Immature natural killer cell (primary cell): ENCODE measurements at regions not wholly inside any gene's neighbourhood (a gene's known extent, or its start where the extent isn't known, plus 50 kb on each side); places are given as distances from the start of the nearest gene placed in this dataset.
A peak's percentile ranks its signal among the peaks of the same experiment; 100 is the strongest.

Experiments
- DNase-seq, 3 donors: peaks; one replicate each; pipeline ENCODE4 v3.0.0; 2022; ENCODE audit warnings: mixed read lengths in 1 of 3
- H3K27ac Mint-ChIP-seq, 6 donors: one replicate each; pipeline ENCODE4 v1.8.0; 2020; ENCODE audit warnings: mixed read lengths in 6 of 6, mild to moderate bottlenecking in 5 of 6, inconsistent platforms in 4 of 6, moderate library complexity in 3 of 6
- H3K27me3 Mint-ChIP-seq, 3 donors: one replicate each; pipeline ENCODE4 v1.8.0; 2020 to 2021; ENCODE audit warnings: low read depth in 3 of 3, mild to moderate bottlenecking in 3 of 3, mixed read lengths in 3 of 3, moderate library complexity in 3 of 3, inconsistent platforms in 1 of 3
- H3K36me3 Mint-ChIP-seq, 3 donors: one replicate each; pipeline ENCODE4 v1.8.0; 2020; ENCODE audit warnings: mixed read lengths in 3 of 3, inconsistent platforms in 2 of 3, mild to moderate bottlenecking in 2 of 3
- H3K4me1 Mint-ChIP-seq, 2 donors: one replicate each; pipeline ENCODE4 v1.8.0; 2020; ENCODE audit warnings: inconsistent platforms in 2 of 2, mild to moderate bottlenecking in 2 of 2, mixed read lengths in 2 of 2, moderate library complexity in 1 of 2
- H3K4me3 Mint-ChIP-seq, 5 donors: one replicate each; pipeline ENCODE4 v1.8.0; 2020; ENCODE audit warnings: mild to moderate bottlenecking in 5 of 5, mixed read lengths in 5 of 5, inconsistent platforms in 3 of 5, moderate library complexity in 3 of 5
- H3K9me3 Mint-ChIP-seq, 6 donors: one replicate each; pipeline ENCODE4 v1.8.0; 2020; ENCODE audit warnings: mild to moderate bottlenecking in 6 of 6, mixed read lengths in 6 of 6, inconsistent platforms in 4 of 6, moderate library complexity in 3 of 6

- H3K4me3 Mint-ChIP-seq, result no peak overlapping the region
- DNase-seq, result no peak
- no peaks in the 10 kb centered on the region for H3K4me1 Mint-ChIP-seq
- no peaks in the 10 kb centered on the region for H3K9me3 Mint-ChIP-seq
- no peak overlapping the region for H3K27ac Mint-ChIP-seq
- peaks cover 3 to 20% (median 9%) of the 10 kb centered on the region in 3 donors for H3K27me3 Mint-ChIP-seq
- no peaks in the 10 kb centered on the region for H3K36me3 Mint-ChIP-seq
Measured at GRCh38 chr11:10358696-10359095, 53.8 kb downstream of the ADM start.

DNA sequence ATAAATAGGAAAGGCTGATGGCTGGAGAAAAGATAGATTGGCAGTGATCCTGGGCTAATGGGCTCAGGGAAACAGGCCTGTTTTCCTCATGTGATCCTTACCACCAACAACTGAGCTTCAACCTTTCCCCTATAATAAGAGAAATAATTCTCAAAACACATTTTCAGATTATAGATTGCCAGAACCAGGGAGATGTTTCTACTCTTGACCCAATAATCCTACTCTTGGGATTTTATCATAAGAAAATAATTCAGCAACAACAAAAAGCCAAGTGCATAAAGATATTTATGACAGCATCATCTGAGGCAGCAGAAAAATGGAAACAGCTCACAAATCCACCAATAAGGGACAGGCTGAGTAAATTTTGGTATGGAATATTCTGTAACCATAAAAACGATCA lies 54.3 kb downstream of the ADM start:
- no peaks in the 10 kb centered on the region for H3K9me3 Mint-ChIP-seq
- H3K36me3 Mint-ChIP-seq, result no peaks in the 10 kb centered on the region
- H3K27me3 Mint-ChIP-seq, result peaks cover 3 to 20% (median 9%) of the 10 kb centered on the region in 3 donors
- H3K27ac Mint-ChIP-seq, result no peak overlapping the region
- no peaks in the 10 kb centered on the region for H3K4me1 Mint-ChIP-seq
- no peak overlapping the region for H3K4me3 Mint-ChIP-seq
- no peak for DNase-seq

DNA sequence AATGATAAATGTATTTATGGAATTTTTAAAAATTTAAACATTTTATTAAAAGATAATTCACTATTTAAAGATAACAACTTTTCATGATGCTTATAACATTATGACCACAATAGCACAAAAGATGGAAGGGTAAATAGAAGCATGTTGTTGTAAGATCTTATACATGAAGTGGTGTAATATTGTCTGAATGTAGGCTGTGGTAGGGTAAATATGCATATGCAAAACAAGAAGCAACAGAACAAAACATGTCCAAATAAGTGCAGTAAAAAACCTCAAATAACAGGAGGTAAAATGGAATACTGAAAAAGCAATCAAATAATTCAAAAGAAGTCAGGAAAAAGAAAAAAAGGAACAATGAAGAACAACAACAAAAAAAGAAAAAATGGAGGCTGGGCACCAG lies 56.0 kb downstream of the ADM start:
- peaks cover 3 to 20% (median 6%) of the 10 kb centered on the region in 3 donors for H3K27me3 Mint-ChIP-seq
- DNase-seq, result no peak
- H3K4me3 Mint-ChIP-seq, result no peak overlapping the region
- H3K36me3 Mint-ChIP-seq, result no peaks in the 10 kb centered on the region
- no peak overlapping the region for H3K27ac Mint-ChIP-seq
- no peaks in the 10 kb centered on the region for H3K9me3 Mint-ChIP-seq
- no peaks in the 10 kb centered on the region for H3K4me1 Mint-ChIP-seq

DNA sequence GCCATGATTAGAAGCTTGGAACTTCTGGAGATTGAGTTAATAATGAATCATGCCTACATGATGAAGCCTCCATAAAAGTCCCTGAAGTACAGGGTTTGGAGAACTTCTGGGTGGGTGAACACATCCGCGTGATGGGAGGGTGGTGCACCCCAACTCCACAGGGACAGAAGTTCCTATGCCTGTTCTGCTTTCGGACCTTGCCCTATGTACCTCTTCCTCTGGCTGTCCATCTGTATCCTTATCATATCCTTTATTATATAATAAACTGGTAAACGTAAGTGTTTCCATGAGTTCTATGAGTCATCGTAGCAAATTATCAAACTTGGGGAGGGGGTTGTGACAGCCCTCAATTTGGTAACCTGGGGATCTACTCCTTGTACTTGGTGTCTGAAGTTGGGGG lies 60.2 kb downstream of the ADM start:
- DNase-seq, result no peak
- Mint-ChIP-seq H3K4me1 (peaks cover 3 to 9% of the 10 kb centered on the region in 2 donors), H3K36me3 (no peaks in the 10 kb centered on the region), H3K27ac (no peak overlapping the region), H3K9me3 (no peaks in the 10 kb centered on the region), H3K4me3 (no peak overlapping the region), H3K27me3 (peaks cover 9 to 10% (median 9%) of the 10 kb centered on the region in 3 donors)

DNA sequence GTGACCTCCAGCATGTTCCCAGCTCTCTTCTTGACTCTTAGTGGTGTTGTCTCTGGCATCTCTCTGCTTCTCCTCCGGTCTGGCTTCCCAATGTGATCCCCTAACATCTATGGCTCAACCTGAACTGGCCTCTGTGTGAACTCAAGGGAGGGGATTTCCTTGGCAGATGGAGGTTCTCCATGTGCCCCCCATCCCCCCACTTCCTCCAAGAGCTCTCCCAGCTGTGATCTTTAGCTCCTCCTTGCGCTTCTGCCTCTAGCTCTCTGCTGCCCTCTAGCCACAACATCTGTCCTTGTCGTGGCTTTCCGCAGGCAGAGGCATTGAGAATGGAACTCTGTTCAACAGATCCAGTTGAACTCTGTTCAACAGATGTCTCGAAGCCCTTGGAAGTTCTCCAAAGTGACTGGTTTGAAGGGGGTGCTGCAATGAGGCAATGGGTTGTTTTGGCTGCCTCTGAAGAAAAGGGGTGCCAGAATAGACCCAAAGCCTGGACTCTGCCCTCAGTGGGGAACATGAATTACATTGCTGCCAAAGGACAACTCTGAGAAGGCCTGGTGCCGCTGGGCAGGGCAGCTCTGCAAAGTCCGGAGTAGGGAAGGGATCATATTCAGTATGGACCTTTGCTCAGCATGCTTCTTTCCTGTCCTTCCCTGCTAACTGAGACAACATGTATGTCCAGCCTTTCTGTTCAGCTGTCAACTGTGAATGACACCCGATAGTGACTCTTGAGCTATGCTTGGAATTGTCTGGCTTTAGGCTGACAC lies 61.9 kb downstream of the ADM start:
- Mint-ChIP-seq H3K27me3 (peaks cover 4 to 12% (median 8%) of the 10 kb centered on the region in 3 donors), H3K4me1 (peaks cover 3 to 9% of the 10 kb centered on the region in 2 donors), H3K27ac (peak overlapping the region in 1 of 6 donors; percentile 10), H3K36me3 (no peaks in the 10 kb centered on the region), H3K4me3 (peak overlapping the region in 1 of 5 donors; percentile 20), H3K9me3 (no peaks in the 10 kb centered on the region)
- peak; percentile 27 to 41 (median 32) for DNase-seq

- Mint-ChIP-seq H3K4me3 (no peak overlapping the region), H3K27ac (no peak overlapping the region), H3K9me3 (no peaks in the 10 kb centered on the region), H3K4me1 (peaks cover 0 to under 1% of the 10 kb centered on the region in 2 donors), H3K27me3 (peaks cover 5 to 8% (median 6%) of the 10 kb centered on the region in 3 donors), H3K36me3 (no peaks in the 10 kb centered on the region)
- DNase-seq, result no peak
Measured at GRCh38 chr11:10371926-10372641, 67.2 kb downstream of the ADM start.

GRCh38 chr11:10373340-10373739 lies 68.5 kb downstream of the ADM start:
- Mint-ChIP-seq H3K4me3 (no peak overlapping the region), H3K27me3 (peaks cover 2 to 7% (median 7%) of the 10 kb centered on the region in 3 donors), H3K9me3 (no peaks in the 10 kb centered on the region), H3K27ac (no peak overlapping the region), H3K36me3 (no peaks in the 10 kb centered on the region), H3K4me1 (no peaks in the 10 kb centered on the region)
- DNase-seq, result no peak

GRCh38 chr11:10373929-10374328 lies 69.1 kb downstream of the ADM start:
- Mint-ChIP-seq H3K36me3 (no peaks in the 10 kb centered on the region), H3K9me3 (no peaks in the 10 kb centered on the region), H3K4me3 (no peak overlapping the region), H3K27ac (no peak overlapping the region), H3K27me3 (peaks cover 4 to 7% (median 7%) of the 10 kb centered on the region in 3 donors), H3K4me1 (no peaks in the 10 kb centered on the region)
- DNase-seq, result no peak

DNA sequence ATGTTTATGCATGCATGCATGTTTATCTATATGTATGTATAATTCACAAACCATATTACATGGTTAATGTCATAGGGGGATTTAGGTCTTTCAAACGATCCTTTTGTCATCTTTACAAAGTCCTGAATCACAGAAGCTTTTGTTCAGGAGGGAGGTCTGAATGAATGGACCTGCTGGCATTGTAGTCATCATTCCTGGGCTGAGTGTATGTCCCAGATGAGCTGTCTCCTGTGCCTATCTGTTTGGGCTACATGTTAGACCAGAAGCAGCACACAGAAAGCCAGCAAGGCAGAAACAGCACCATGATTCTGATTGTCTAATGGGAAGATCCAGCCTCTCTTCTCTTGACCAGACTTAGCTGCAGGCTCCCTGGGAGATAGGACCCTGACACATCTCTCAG lies 69.5 kb downstream of the ADM start:
- Mint-ChIP-seq H3K4me1 (no peaks in the 10 kb centered on the region), H3K4me3 (no peak overlapping the region), H3K36me3 (no peaks in the 10 kb centered on the region), H3K27me3 (peaks cover 4 to 10% (median 7%) of the 10 kb centered on the region in 3 donors), H3K9me3 (no peaks in the 10 kb centered on the region), H3K27ac (no peak overlapping the region)
- no peak for DNase-seq

GRCh38 chr11:10375280-10375971 lies 70.6 kb downstream of the ADM start:
- no peaks in the 10 kb centered on the region for H3K4me1 Mint-ChIP-seq
- no peaks in the 10 kb centered on the region for H3K9me3 Mint-ChIP-seq
- H3K4me3 Mint-ChIP-seq, result no peak overlapping the region
- H3K27ac Mint-ChIP-seq, result no peak overlapping the region
- H3K27me3 Mint-ChIP-seq, result peaks cover 4 to 10% (median 7%) of the 10 kb centered on the region in 3 donors
- H3K36me3 Mint-ChIP-seq, result no peaks in the 10 kb centered on the region
- no peak for DNase-seq

GRCh38 chr11:10376061-10376460 lies 71.2 kb downstream of the ADM start:
- Mint-ChIP-seq H3K27ac (no peak overlapping the region), H3K27me3 (peaks cover 6 to 10% (median 7%) of the 10 kb centered on the region in 3 donors), H3K36me3 (no peaks in the 10 kb centered on the region), H3K4me3 (no peak overlapping the region), H3K9me3 (no peaks in the 10 kb centered on the region), H3K4me1 (no peaks in the 10 kb centered on the region)
- DNase-seq, result no peak

DNA sequence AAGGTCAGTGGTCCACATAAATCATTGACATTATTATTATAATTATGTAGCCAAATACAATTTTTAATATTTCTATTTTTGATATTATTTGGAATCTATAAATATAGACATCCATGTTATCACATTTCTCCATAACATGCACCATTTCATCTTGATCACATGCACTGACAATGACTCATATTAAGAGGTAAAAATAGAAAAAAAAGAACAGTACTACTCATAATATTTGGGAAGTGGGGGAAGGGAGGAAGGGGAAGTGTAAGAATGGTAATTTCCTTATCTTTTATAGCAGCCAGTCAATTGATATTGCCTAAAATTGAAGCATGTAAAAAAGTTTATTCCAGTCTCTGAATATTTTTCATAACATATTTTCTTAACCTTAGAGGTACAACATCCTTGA lies 72.3 kb downstream of the ADM start:
- DNase-seq, result no peak
- no peaks in the 10 kb centered on the region for H3K36me3 Mint-ChIP-seq
- no peaks in the 10 kb centered on the region for H3K9me3 Mint-ChIP-seq
- no peak overlapping the region for H3K4me3 Mint-ChIP-seq
- H3K27me3 Mint-ChIP-seq, result peaks cover 6 to 10% (median 8%) of the 10 kb centered on the region in 3 donors
- no peak overlapping the region for H3K27ac Mint-ChIP-seq
- H3K4me1 Mint-ChIP-seq, result no peaks in the 10 kb centered on the region

- no peaks in the 10 kb centered on the region for H3K4me1 Mint-ChIP-seq
- DNase-seq, result no peak
- peaks cover 6 to 14% (median 10%) of the 10 kb centered on the region in 3 donors for H3K27me3 Mint-ChIP-seq
- no peaks in the 10 kb centered on the region for H3K9me3 Mint-ChIP-seq
- H3K36me3 Mint-ChIP-seq, result no peaks in the 10 kb centered on the region
- no peak overlapping the region for H3K27ac Mint-ChIP-seq
- no peak overlapping the region for H3K4me3 Mint-ChIP-seq
Measured at GRCh38 chr11:10378362-10378761, 73.5 kb downstream of the ADM start.

DNA sequence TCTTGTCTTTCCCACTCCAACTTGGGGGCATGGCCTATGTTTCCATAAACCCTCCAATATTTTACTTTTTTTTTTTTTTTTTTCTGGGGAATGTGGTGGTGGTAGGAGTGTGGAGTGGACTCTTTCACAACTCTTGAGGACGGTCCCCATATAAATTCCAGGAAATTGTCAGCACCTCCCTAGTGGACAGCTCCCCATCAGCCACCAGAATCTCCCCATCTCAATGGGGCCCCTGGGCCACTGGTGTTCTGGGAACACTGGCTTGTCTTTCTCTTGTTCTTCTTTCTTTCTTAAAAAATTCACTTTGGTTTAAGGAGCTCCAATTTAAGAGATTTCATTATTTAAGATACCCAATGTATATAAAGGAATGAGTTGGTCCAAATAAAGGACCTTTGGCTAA lies 74.1 kb downstream of the ADM start:
- Mint-ChIP-seq H3K27ac (no peak overlapping the region), H3K36me3 (no peaks in the 10 kb centered on the region), H3K9me3 (no peaks in the 10 kb centered on the region), H3K27me3 (peaks cover 6 to 13% (median 10%) of the 10 kb centered on the region in 3 donors), H3K4me3 (no peak overlapping the region), H3K4me1 (no peaks in the 10 kb centered on the region)
- DNase-seq, result no peak
